GM12874 (cell line): ENCODE measurements at regions not wholly inside any gene's neighbourhood (a gene's known extent, or its start where the extent isn't known, plus 50 kb on each side); places are given as distances from the start of the nearest gene placed in this dataset.

Experiments
- CTCF ChIP-seq: IDR thresholded peaks from 2 replicates; pipeline ENCODE4 v1.5.1; 2011; ENCODE audit warnings: low read depth, mild to moderate bottlenecking, control low read depth, low read length, moderate library complexity; ENCODE audit not compliant: insufficient read depth

- TF ChIP-seq CTCF: no peak
Measured at GRCh38 chr4:111048316-111048715, 425.4 kb upstream of the PITX2 start.

GRCh38 chr4:111064342-111064993 is 441.6 kb upstream of the PITX2 start:
- no peak for TF ChIP-seq CTCF

GRCh38 chr4:111066001-111066400 is 443.1 kb upstream of the PITX2 start:
- TF ChIP-seq CTCF: no peak

- no peak for TF ChIP-seq CTCF
Measured at GRCh38 chr4:111066447-111066846, 443.6 kb upstream of the PITX2 start.

GRCh38 chr4:111066887-111067286 is 444.0 kb upstream of the PITX2 start:
- no peak for TF ChIP-seq CTCF

- TF ChIP-seq CTCF: no peak
Measured at GRCh38 chr4:111068883-111069282, 446.0 kb upstream of the PITX2 start.

GRCh38 chr4:111070390-111070789 is 447.5 kb upstream of the PITX2 start:
- no peak for TF ChIP-seq CTCF

- TF ChIP-seq CTCF: no peak
Measured at GRCh38 chr4:111074523-111075114, 451.7 kb upstream of the PITX2 start.
